ENCODE measurements at regions not wholly inside any gene's neighbourhood (a gene's known extent, or its start where the extent isn't known, plus 50 kb on each side); places are given as distances from the start of the nearest gene placed in this dataset.

GRCh38 chr6:20013066-20013861 lies 176.1 kb downstream of the ID4 start:
- no peak for TF ChIP-seq CTCF (IDR thresholded peaks at IDR 0.05)
- no peak for TF ChIP-seq EZH2 (IDR thresholded peaks at IDR 0.05)
- TF ChIP-seq EZH2phosphoT487 (IDR thresholded peaks at IDR 0.05) = no peak
